ENCODE measurements at regions not wholly inside any gene's neighbourhood (a gene's known extent, or its start where the extent isn't known, plus 50 kb on each side); places are given as distances from the start of the nearest gene placed in this dataset.
"Not testable (repeated sequence)": the region's sequence is repeated elsewhere in the genome, so short reads cannot be mapped to it uniquely, and the experiment has no call there.

- TF ChIP-seq NANOG (IDR thresholded peaks at IDR 0.05; ENCODE audit: borderline replicate concordance) (no peak), ETS1 (IDR thresholded peaks at IDR 0.05) (no peak), STAT1 (IDR thresholded peaks at IDR 0.05; ENCODE audit: unreplicated experiment) (no peak), EZH2phosphoT487 (IDR thresholded peaks at IDR 0.05; ENCODE audit: unreplicated experiment) (no peak), ZNF331 (CRISPR knock-in tag; IDR thresholded peaks at IDR 0.05; ENCODE audit: low read depth) (no peak)
Observed at GRCh38 chr10:37534166-37534565, 323.2 kb downstream of the ZNF248 start (continued).

GRCh38 chr10:37525410-37525809 lies 332.0 kb downstream of the ZNF248 start:
- H3K9me3 Mint-ChIP-seq: peaks cover 93% of the 10 kb centered on the region

GRCh38 chr10:37520488-37520887 lies 336.9 kb downstream of the ZNF248 start:
- H3K9me2 ChIP-seq (ENCODE audit: insufficient read depth): no peaks in the 10 kb centered on the region
- Mint-ChIP-seq H3K4me1 (no peaks in the 10 kb centered on the region), H3K27ac (no peak overlapping the region), H3K27me3 (ENCODE audit: insufficient read depth, low read depth, poor library complexity) (peaks cover 5% of the 10 kb centered on the region), H3K4me3 (no peak overlapping the region), H3K9me3 (peaks cover 87% of the 10 kb centered on the region), H3K36me3 (ENCODE audit: low read depth) (peaks cover 14% of the 10 kb centered on the region)
- H3K4me1 ChIP-seq (ENCODE audit: insufficient read depth): no peaks in the 10 kb centered on the region
- no peaks in the 10 kb centered on the region for H3F3A ChIP-seq (replicated peaks; ENCODE audit: low read depth)
- H4K20me1 ChIP-seq (replicated peaks; ENCODE audit: insufficient read depth): no peaks in the 10 kb centered on the region
- TF ChIP-seq ZNF114 (CRISPR knock-in tag; IDR thresholded peaks at IDR 0.05) (no peak), NANOG (IDR thresholded peaks at IDR 0.05; ENCODE audit: borderline replicate concordance) (no peak)
- no peak overlapping the region for H3K27ac ChIP-seq (ENCODE audit: low read depth)
- H3K4me2 ChIP-seq: no peak overlapping the region
- ATAC-seq: no peak
- DNase-seq (ENCODE audit: low spot score): no peak
- no peaks in the 10 kb centered on the region; the same call in 1 of the 2 replicates for H3K27me3 ChIP-seq (ENCODE audit: insufficient read depth)
- no peaks in the 10 kb centered on the region for H3K79me2 ChIP-seq (replicated peaks; ENCODE audit: insufficient read depth)
- H3K36me3 ChIP-seq (ENCODE audit: insufficient read depth): no peaks in the 10 kb centered on the region; the same call in 1 of the 2 replicates
- no peak overlapping the region for H3K4me3 ChIP-seq
- H2AFZ ChIP-seq: no peak overlapping the region

More at GRCh38 chr10:37525410-37525809, 332.0 kb downstream of the ZNF248 start:
- TF ChIP-seq CTCF (conservative IDR thresholded peaks at IDR 0.05; ENCODE audit: low read depth in 2 of 2): peak; percentile 7 to 22; a peak in 2 of 4 replicates
- H3K9me2 ChIP-seq (ENCODE audit: insufficient read depth); H3K27ac ChIP-seq (ENCODE audit: low read depth); H3K4me2 ChIP-seq; H3K4me3 Mint-ChIP-seq; H3K4me3 ChIP-seq; H3K27me3 Mint-ChIP-seq (ENCODE audit: insufficient read depth, low read depth, poor library complexity); DNase-seq (ENCODE audit: low spot score); H3K27me3 ChIP-seq (ENCODE audit: insufficient read depth); H4K20me1 ChIP-seq (replicated peaks; ENCODE audit: insufficient read depth); H3K79me2 ChIP-seq (replicated peaks; ENCODE audit: insufficient read depth); H3K4me1 Mint-ChIP-seq; H3K36me3 ChIP-seq (ENCODE audit: insufficient read depth); H3K27ac Mint-ChIP-seq; H2AFZ ChIP-seq; ATAC-seq; H3F3A ChIP-seq (replicated peaks; ENCODE audit: low read depth); H3K4me1 ChIP-seq (ENCODE audit: insufficient read depth): not testable (repeated sequence)
- H3K36me3 Mint-ChIP-seq (ENCODE audit: low read depth): peaks cover 25% of the 10 kb centered on the region

- peaks cover 13% of the 10 kb centered on the region; the same call in 1 of the 2 replicates for H3K36me3 ChIP-seq (ENCODE audit: insufficient read depth)
- H3K79me2 ChIP-seq (replicated peaks; ENCODE audit: insufficient read depth); H3K4me1 ChIP-seq (ENCODE audit: insufficient read depth); H3K4me3 Mint-ChIP-seq; DNase-seq (ENCODE audit: low spot score); H3K27ac Mint-ChIP-seq; H3K4me2 ChIP-seq; H3K27me3 ChIP-seq (ENCODE audit: insufficient read depth); H3K4me1 Mint-ChIP-seq; H2AFZ ChIP-seq; H3F3A ChIP-seq (replicated peaks; ENCODE audit: low read depth); ATAC-seq; H3K27ac ChIP-seq (ENCODE audit: low read depth); H3K4me3 ChIP-seq; H4K20me1 ChIP-seq (replicated peaks; ENCODE audit: insufficient read depth); H3K9me2 ChIP-seq (ENCODE audit: insufficient read depth); H3K27me3 Mint-ChIP-seq (ENCODE audit: insufficient read depth, low read depth, poor library complexity): not testable (repeated sequence)
- Mint-ChIP-seq H3K36me3 (ENCODE audit: low read depth) (peaks cover 35% of the 10 kb centered on the region), H3K9me3 (peaks cover 86% of the 10 kb centered on the region)
Observed at GRCh38 chr10:37510520-37510919, 346.9 kb downstream of the ZNF248 start.
